HCT116 (cell line): ENCODE measurements at regions not wholly inside any gene's neighbourhood (a gene's known extent, or its start where the extent isn't known, plus 50 kb on each side); places are given as distances from the start of the nearest gene placed in this dataset.

Source experiments
- ATAC-seq: fragments of 200-7000 bp; cut with Tn5 transposase; 2 replicates; pipeline ENCODE4 v1.9.1; 2020; ENCODE audit warnings: mild to moderate bottlenecking, moderate library complexity
- BruUV-seq: library from RNA; stranded (reverse); fragments of 400-500 nt; replicated peaks from 2 replicates; lab custom pipeline; 2021; lab: Mats Ljungman, UMichigan
- CTCF ChIA-PET: fragments of 300-600 bp; sonication (Branson Sonifier 250); formaldehyde crosslinking; loops from one replicate; lab custom pipeline; 2021; ENCODE audit warnings: antibody characterized with exemption; lab: Charles Lee
- POLR2A ChIA-PET: fragments of 300-600, 350-600 bp; sonication (Branson Sonifier 250); formaldehyde crosslinking; loops from one replicate; lab custom pipeline; 2021; ENCODE audit warnings: antibody characterized with exemption; lab: Charles Lee
- RAD21 ChIA-PET, 2 experiments: fragments of 300-600 bp; sonication (Branson Sonifier 250); formaldehyde crosslinking; loops; one replicate each; lab custom pipeline; 2023; ENCODE audit warnings: low total read pairs in 2 of 2; ENCODE audit not compliant: uncharacterized antibody in 2 of 2, unreplicated experiment in 2 of 2, low non-redundant PET in 1 of 2; lab: Charles Lee
- DNase-seq: peaks from one replicate; pipeline ENCODE4 v3.0.0-alpha.2; 2010; ENCODE audit warnings: low read depth, low spot score
- H2AFZ ChIP-seq: fragments of 200-600 bp; shearing (Covaris generic), sonication (generic); 2 replicates; pipeline ENCODE4 v1.6.1; 2017; ENCODE audit warnings: low read depth, mixed run types, mixed read lengths, antibody characterized with exemption, low read length; ENCODE audit not compliant: poor library complexity, severe bottlenecking
- H3K27ac ChIP-seq: 2 replicates; pipeline ENCODE4 v1.5.1; 2012; ENCODE audit warnings: low read depth, low read length
- H3K27me3 ChIP-seq: fragments of 200-600 bp; sonication (generic); 2 replicates; pipeline ENCODE4 v1.6.1; 2016; ENCODE audit warnings: mixed run types, low read length, mixed read lengths; ENCODE audit not compliant: insufficient read depth
- H3K36me3 ChIP-seq, 2 experiments: fragments of 200-500 bp in 1 of 2; fragments of 200-600 bp in 1 of 2; sonication (Bioruptor generic) in 1 of 2; sonication (generic) in 1 of 2; 2 replicates each; pipeline versions ENCODE4 v1.5.1 to v1.6.1; 2014 to 2016; ENCODE audit warnings: low read length in 2 of 2, inconsistent platforms in 1 of 2, mixed read lengths in 1 of 2, mixed run types in 1 of 2; ENCODE audit not compliant: insufficient read depth in 2 of 2, control insufficient read depth in 1 of 2
- H3K4me1 ChIP-seq, 2 experiments: fragments of 200-600 bp in 1 of 2; sonication (generic) in 1 of 2; 2 replicates each; pipeline versions ENCODE4 v1.5.1 to v1.6.1; 2012 to 2017; ENCODE audit warnings: low read length in 2 of 2, inconsistent platforms in 1 of 2, mild to moderate bottlenecking in 1 of 2, mixed read lengths in 1 of 2, mixed run types in 1 of 2, moderate library complexity in 1 of 2; ENCODE audit not compliant: insufficient read depth in 2 of 2, control insufficient read depth in 1 of 2
- H3K4me2 ChIP-seq: fragments of 200-600 bp; sonication (generic); 2 replicates; pipeline ENCODE4 v1.6.1; 2017; ENCODE audit warnings: mixed run types, low read length, mixed read lengths
- H3K4me3 ChIP-seq, 2 experiments: fragments of 200-600 bp in 1 of 2; sonication (generic) in 1 of 2; replicated peaks in 1 of 2; 2 replicates each; pipeline ENCODE4 v1.5.1; 2011 to 2016; ENCODE audit warnings: low read length in 2 of 2, control low read depth in 1 of 2, low read depth in 1 of 2, mild to moderate bottlenecking in 1 of 2, mixed read lengths in 1 of 2, mixed run types in 1 of 2
- H3K79me2 ChIP-seq: fragments of 200-600 bp; sonication (generic); 2 replicates; pipeline ENCODE4 v1.6.1; 2017; ENCODE audit warnings: mild to moderate bottlenecking, mixed run types, low read length, moderate library complexity, mixed read lengths; ENCODE audit not compliant: insufficient read depth
- H3K9ac ChIP-seq: fragments of 200-600 bp; sonication (generic); 2 replicates; pipeline ENCODE4 v1.6.1; 2016; ENCODE audit warnings: low read length, mixed read lengths
- H3K9me2 ChIP-seq: fragments of 200-600 bp; sonication (generic), shearing (Covaris generic); 2 replicates; pipeline ENCODE4 v1.6.1; 2017; ENCODE audit warnings: mixed run types, mild to moderate bottlenecking, moderate library complexity; ENCODE audit not compliant: insufficient read depth
- H3K9me3 ChIP-seq, 2 experiments: fragments of 200-500 bp in 1 of 2; fragments of 200-600 bp in 1 of 2; sonication (Bioruptor generic) in 1 of 2; sonication (generic) in 1 of 2; 2 replicates each; pipeline ENCODE4 v1.6.1; 2014 to 2017; ENCODE audit warnings: low read length in 2 of 2, mixed read lengths in 2 of 2, inconsistent platforms in 1 of 2, low read depth in 1 of 2, mild to moderate bottlenecking in 1 of 2, mixed run types in 1 of 2, moderate library complexity in 1 of 2; ENCODE audit not compliant: control insufficient read depth in 1 of 2, insufficient read depth in 1 of 2
- H4K20me1 ChIP-seq: fragments of 200-600 bp; sonication (generic), shearing (Covaris generic); 2 replicates; pipeline ENCODE4 v1.6.1; 2017; ENCODE audit warnings: mixed run types, mild to moderate bottlenecking, moderate library complexity; ENCODE audit not compliant: insufficient read depth
- ATF3 ChIP-seq: IDR thresholded peaks from 2 replicates; pipeline ENCODE4 v1.6.1; 2012
- CBX3 ChIP-seq: IDR thresholded peaks from 2 replicates; pipeline ENCODE4 v1.6.1; 2012; ENCODE audit warnings: low read depth
- CEBPB ChIP-seq: IDR thresholded peaks from 2 replicates; pipeline ENCODE4 v1.6.1; 2012; ENCODE audit warnings: low read depth
- CTCF ChIP-seq, 3 experiments: fragments of 200-600 bp in 1 of 3; sonication (generic) in 1 of 3; IDR thresholded peaks in 2 of 3; conservative IDR thresholded peaks in 1 of 3; 2 replicates each; pipeline ENCODE4 v1.5.1; 2012 to 2017; ENCODE audit warnings: low read depth in 2 of 3, low read length in 2 of 3, antibody characterized with exemption in 1 of 3, borderline replicate concordance in 1 of 3, control low read depth in 1 of 3, mild to moderate bottlenecking in 1 of 3, mixed read lengths in 1 of 3, mixed run types in 1 of 3, moderate library complexity in 1 of 3; ENCODE audit not compliant: insufficient read depth in 1 of 3
- EGR1 ChIP-seq: IDR thresholded peaks from 2 replicates; pipeline ENCODE4 v1.6.1; 2012; ENCODE audit warnings: low read depth
- EZH2 ChIP-seq: fragments of 200-600 bp; sonication (generic); IDR thresholded peaks from 2 replicates; pipeline ENCODE4 v1.6.1; 2017; ENCODE audit warnings: antibody characterized with exemption, mixed run types
- EZH2phosphoT487 ChIP-seq: fragments of 200-600 bp; IDR thresholded peaks from 2 replicates; pipeline ENCODE4 v1.6.1; 2018; ENCODE audit warnings: antibody characterized with exemption, borderline replicate concordance
- JUND ChIP-seq: IDR thresholded peaks from 2 replicates; pipeline ENCODE4 v1.6.1; 2012
- POLR2A ChIP-seq: IDR thresholded peaks from 2 replicates; pipeline ENCODE4 v1.7.0; 2011; ENCODE audit warnings: borderline replicate concordance; ENCODE audit not compliant: insufficient read depth, insufficient read length; ENCODE audit errors: extremely low read depth
- POLR2AphosphoS5 ChIP-seq: IDR thresholded peaks from 2 replicates; pipeline ENCODE4 v1.6.1; 2011; ENCODE audit warnings: mild to moderate bottlenecking, low read depth, low read length, moderate library complexity
- RAD21 ChIP-seq: IDR thresholded peaks from 2 replicates; pipeline ENCODE4 v1.6.1; 2012; ENCODE audit warnings: low read depth, mild to moderate bottlenecking
- SIN3A ChIP-seq: IDR thresholded peaks from 2 replicates; pipeline ENCODE4 v1.6.1; 2012; ENCODE audit warnings: low read depth
- SP1 ChIP-seq: IDR thresholded peaks from 2 replicates; pipeline ENCODE4 v1.6.1; 2012; ENCODE audit warnings: low read depth
- SRF ChIP-seq: IDR thresholded peaks from 2 replicates; pipeline ENCODE4 v1.6.1; 2012; ENCODE audit warnings: low read depth
- TCF7L2 ChIP-seq: IDR thresholded peaks from 2 replicates; pipeline ENCODE4 v1.7.0; 2011; ENCODE audit warnings: borderline replicate concordance, inconsistent platforms; ENCODE audit not compliant: insufficient read depth, insufficient read length; ENCODE audit errors: extremely low read depth
- ZNF274 ChIP-seq: fragments of 200-500 bp; sonication (Bioruptor generic); IDR thresholded peaks from 2 replicates; pipeline ENCODE4 v1.6.1; 2014; ENCODE audit warnings: mild to moderate bottlenecking, low read depth, low read length, inconsistent platforms
- intact Hi-C: fragments of 100-400 bp; cut with micrococcal nuclease; formaldehyde crosslinking; loops from 2 replicates; pipeline ENCODE4 v1.10.0; 2022
- TF ChIP-seq, protein P1 (sequence below): IDR thresholded peaks from 2 replicates; pipeline ENCODE4 v1.6.1; 2011; ENCODE audit warnings: mild to moderate bottlenecking, low read length, moderate library complexity; ENCODE audit not compliant: insufficient replicate concordance; ENCODE audit errors: extremely low read depth

- H3K4me3 ChIP-seq = no peak overlapping the region; a peak in 1 of 4 replicates
- H3K79me2 ChIP-seq = no peaks in the 10 kb centered on the region
- no peak overlapping the region for H2AFZ ChIP-seq
- CTCF ChIA-PET = no interaction called here
- intact Hi-C loops = no loop called here
- no peak overlapping the region for H3K4me2 ChIP-seq
- no peaks in the 10 kb centered on the region for H4K20me1 ChIP-seq
- H3K27ac ChIP-seq = no peak overlapping the region
- TF ChIP-seq POLR2AphosphoS5 (no peak), EZH2phosphoT487 (no peak), RAD21 (no peak), CEBPB (no peak), SP1 (no peak), TCF7L2 (no peak), SRF (no peak), ZNF274 (no peak), EZH2 (no peak)
- DNase-seq = no peak
- peaks cover 0 to 17% of the 10 kb centered on the region in 2 experiments; a peak in 2 of 4 replicates for H3K9me3 ChIP-seq
- H3K9me2 ChIP-seq = no peaks in the 10 kb centered on the region
- no peaks in the 10 kb centered on the region for H3K4me1 ChIP-seq
- H3K27me3 ChIP-seq = no peaks in the 10 kb centered on the region
- no peaks in the 10 kb centered on the region for H3K36me3 ChIP-seq
- POLR2A ChIA-PET = no interaction called here
- BruUV-seq = no TSS peak
- RAD21 ChIA-PET = no interaction called here
- no peak overlapping the region for H3K9ac ChIP-seq
- no peak for ATAC-seq
Measured at GRCh38 chr2:103292573-103292972, 530.7 kb downstream of the TMEM182 start.

DNA sequence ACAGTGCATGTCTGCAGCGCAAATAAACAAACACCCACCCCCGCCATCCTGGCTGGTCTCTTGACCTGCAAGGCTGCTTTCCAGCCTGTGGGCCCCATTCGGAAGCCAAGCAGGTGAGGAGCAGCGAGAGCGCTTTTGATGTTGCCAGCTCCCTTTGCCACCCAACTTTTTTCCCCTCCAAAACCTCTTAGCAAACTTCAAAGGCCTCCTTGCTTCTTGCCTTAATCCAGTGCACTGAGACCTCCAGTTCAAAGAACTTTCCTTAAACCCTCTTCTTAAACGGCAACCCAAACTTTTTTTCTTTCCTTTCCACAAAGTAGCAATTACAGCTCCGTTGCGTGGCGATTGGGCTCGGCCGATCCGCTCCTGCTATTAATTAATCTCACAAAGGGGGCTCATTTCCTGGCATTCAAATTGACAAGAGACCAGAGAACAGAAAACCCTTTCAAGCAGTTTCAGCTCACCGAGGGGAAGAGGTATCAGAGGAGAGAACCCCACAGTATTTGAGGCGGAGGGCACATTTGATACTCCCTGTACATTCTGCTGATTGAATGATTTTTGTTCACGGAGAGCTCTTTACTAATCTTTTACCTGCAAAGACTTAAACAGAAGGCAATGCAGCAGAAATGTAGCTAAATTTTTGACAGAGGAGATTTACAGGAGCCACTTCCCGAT lies 531.4 kb downstream of the TMEM182 start:
- Histone ChIP-seq H3K4me3 (no peak overlapping the region; a peak in 1 of 4 replicates), H3K27me3 (no peaks in the 10 kb centered on the region), H3K9me2 (no peaks in the 10 kb centered on the region), H3K9ac (no peak overlapping the region), H2AFZ (no peak overlapping the region), H4K20me1 (no peaks in the 10 kb centered on the region), H3K9me3 (peaks cover 0 to 22% of the 10 kb centered on the region in 2 experiments; a peak in 2 of 4 replicates), H3K4me1 (no peaks in the 10 kb centered on the region), H3K36me3 (no peaks in the 10 kb centered on the region), H3K79me2 (no peaks in the 10 kb centered on the region), H3K27ac (no peak overlapping the region), H3K4me2 (no peak overlapping the region)
- intact Hi-C loops = no loop called here
- DNase-seq = no peak
- POLR2A ChIA-PET = no interaction called here
- no TSS peak for BruUV-seq
- RAD21 ChIA-PET = no interaction called here
- CTCF ChIA-PET = no interaction called here
- ATAC-seq = no peak
- no peak for TF ChIP-seq CBX3
- TF ChIP-seq SIN3A = no peak
- TF ChIP-seq POLR2A = no peak
- no peak for TF ChIP-seq CTCF (IDR thresholded peaks at IDR 0.05 in 2 of 3, conservative IDR thresholded peaks at IDR 0.05 in 1 of 3; ENCODE audit: borderline replicate concordance in 1 of 3, insufficient read depth in 1 of 3, low read depth in 2 of 3, low read length in 2 of 3)
- TF ChIP-seq JUND = no peak
- TF ChIP-seq, protein P1, sequence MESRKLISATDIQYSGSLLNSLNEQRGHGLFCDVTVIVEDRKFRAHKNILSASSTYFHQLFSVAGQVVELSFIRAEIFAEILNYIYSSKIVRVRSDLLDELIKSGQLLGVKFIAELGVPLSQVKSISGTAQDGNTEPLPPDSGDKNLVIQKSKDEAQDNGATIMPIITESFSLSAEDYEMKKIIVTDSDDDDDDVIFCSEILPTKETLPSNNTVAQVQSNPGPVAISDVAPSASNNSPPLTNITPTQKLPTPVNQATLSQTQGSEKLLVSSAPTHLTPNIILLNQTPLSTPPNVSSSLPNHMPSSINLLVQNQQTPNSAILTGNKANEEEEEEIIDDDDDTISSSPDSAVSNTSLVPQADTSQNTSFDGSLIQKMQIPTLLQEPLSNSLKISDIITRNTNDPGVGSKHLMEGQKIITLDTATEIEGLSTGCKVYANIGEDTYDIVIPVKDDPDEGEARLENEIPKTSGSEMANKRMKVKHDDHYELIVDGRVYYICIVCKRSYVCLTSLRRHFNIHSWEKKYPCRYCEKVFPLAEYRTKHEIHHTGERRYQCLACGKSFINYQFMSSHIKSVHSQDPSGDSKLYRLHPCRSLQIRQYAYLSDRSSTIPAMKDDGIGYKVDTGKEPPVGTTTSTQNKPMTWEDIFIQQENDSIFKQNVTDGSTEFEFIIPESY = no peak
- TF ChIP-seq POLR2AphosphoS5 = no peak
- no peak for TF ChIP-seq EGR1
- no peak for TF ChIP-seq RAD21
- no peak for TF ChIP-seq ZNF274
- TF ChIP-seq TCF7L2 = no peak
- no peak for TF ChIP-seq EZH2phosphoT487
- no peak for TF ChIP-seq ATF3
- TF ChIP-seq SP1 = no peak
